ENCODE measurements at regions not wholly inside any gene's neighbourhood (a gene's known extent, or its start where the extent isn't known, plus 50 kb on each side); places are given as distances from the start of the nearest gene placed in this dataset.
"Not testable (repeated sequence)": the region's sequence is repeated elsewhere in the genome, so short reads cannot be mapped to it uniquely, and the experiment has no call there.

- no peak for DNase-seq (ENCODE audit: low read depth in 2 of 2)
Observed at GRCh38 chr5:23721336-23721735, 213.9 kb downstream of the PRDM9 start.

GRCh38 chr5:23727271-23727670 is 219.9 kb downstream of the PRDM9 start:
- DNase-seq (ENCODE audit: low read depth in 2 of 2) = no peak

- DNase-seq (ENCODE audit: low read depth in 2 of 2) = no peak
Observed at GRCh38 chr5:23730023-23730422, 222.6 kb downstream of the PRDM9 start.

- no peak for DNase-seq (ENCODE audit: low read depth in 2 of 2)
Observed at GRCh38 chr5:23740029-23740428, 232.6 kb downstream of the PRDM9 start.

- DNase-seq (ENCODE audit: low read depth in 2 of 2) = no peak
Observed at GRCh38 chr5:23742701-23743100, 235.3 kb downstream of the PRDM9 start.

- no peak for DNase-seq (ENCODE audit: low read depth in 2 of 2)
Observed at GRCh38 chr5:23755906-23756305, 248.5 kb downstream of the PRDM9 start.

GRCh38 chr5:23756779-23757178 is 249.4 kb downstream of the PRDM9 start:
- DNase-seq (ENCODE audit: low read depth in 2 of 2) = no peak

GRCh38 chr5:23763170-23763569 is 255.8 kb downstream of the PRDM9 start:
- DNase-seq (ENCODE audit: low read depth in 2 of 2) = no peak

- no peak for DNase-seq (ENCODE audit: low read depth in 2 of 2)
Observed at GRCh38 chr5:23776684-23777083, 269.3 kb downstream of the PRDM9 start.

- DNase-seq (ENCODE audit: low read depth in 2 of 2) = not testable (repeated sequence)
Observed at GRCh38 chr5:23800307-23800706, 292.9 kb downstream of the PRDM9 start.

- DNase-seq (ENCODE audit: low read depth in 2 of 2) = no peak
Observed at GRCh38 chr5:23820765-23821471, 313.5 kb downstream of the PRDM9 start.

GRCh38 chr5:23823521-23823920 is 316.1 kb downstream of the PRDM9 start:
- DNase-seq (ENCODE audit: low read depth in 2 of 2) = no peak

GRCh38 chr5:23825196-23825595 is 317.8 kb downstream of the PRDM9 start:
- no peak for DNase-seq (ENCODE audit: low read depth in 2 of 2)

- DNase-seq (ENCODE audit: low read depth in 2 of 2) = no peak
Observed at GRCh38 chr5:23840083-23840482, 332.7 kb downstream of the PRDM9 start.

- DNase-seq (ENCODE audit: low read depth in 2 of 2) = no peak
Observed at GRCh38 chr5:23864786-23865185, 357.4 kb downstream of the PRDM9 start.

- DNase-seq (ENCODE audit: low read depth in 2 of 2) = no peak
Observed at GRCh38 chr5:23877847-23878246, 370.4 kb downstream of the PRDM9 start.

- DNase-seq (ENCODE audit: low read depth in 2 of 2) = no peak
Observed at GRCh38 chr5:23884405-23885031, 377.1 kb downstream of the PRDM9 start.

- no peak for DNase-seq (ENCODE audit: low read depth in 2 of 2)
Observed at GRCh38 chr5:23893561-23893960, 386.2 kb downstream of the PRDM9 start.

- no peak for DNase-seq (ENCODE audit: low read depth in 2 of 2)
Observed at GRCh38 chr5:23895614-23896013, 388.2 kb downstream of the PRDM9 start.

- DNase-seq (ENCODE audit: low read depth in 2 of 2) = no peak
Observed at GRCh38 chr5:23930985-23931384, 423.6 kb downstream of the PRDM9 start.

GRCh38 chr5:23951261-23951928 is 444.0 kb downstream of the PRDM9 start:
- not testable (repeated sequence) for DNase-seq (ENCODE audit: low read depth in 2 of 2)

GRCh38 chr5:23963449-23963848 is 456.0 kb downstream of the PRDM9 start:
- no peak for DNase-seq (ENCODE audit: low read depth in 2 of 2)

GRCh38 chr5:23977365-23977764 is 470.0 kb downstream of the PRDM9 start:
- no peak for DNase-seq (ENCODE audit: low read depth in 2 of 2)
